Hematopoietic multipotent progenitor cell treated with erythropoietin and hydrocortisone succinate and interleukin-3 and kit ligand, for 17 days (in vitro differentiated cells): ENCODE measurements at regions not wholly inside any gene's neighbourhood (a gene's known extent, or its start where the extent isn't known, plus 50 kb on each side); places are given as distances from the start of the nearest gene placed in this dataset.

ENCODE experiments used
- DNase-seq: peaks from one replicate; pipeline ENCODE4 v3.0.0-alpha.2; 2015; ENCODE audit warnings: low spot score

- DNase-seq, result no peak
These were observed 50.7 kb upstream of the TNRC6C start for GRCh38 chr17:77907497-77908461.

GRCh38 chr17:77908501-77908900, 50.0 kb upstream of the TNRC6C start:
- no peak for DNase-seq
